Fibroblast of villous mesenchyme (primary cell): ENCODE measurements at regions not wholly inside any gene's neighbourhood (a gene's known extent, or its start where the extent isn't known, plus 50 kb on each side); places are given as distances from the start of the nearest gene placed in this dataset.

Source experiments
- DNase-seq: peaks from one replicate; pipeline ENCODE4 v3.0.0-alpha.2; 2010; ENCODE audit warnings: low read depth
- H3K4me3 ChIP-seq: 2 replicates; pipeline ENCODE4 v1.5.1; 2011; ENCODE audit warnings: low read depth, mild to moderate bottlenecking, low read length
- TF ChIP-seq, protein P1 (sequence below): IDR thresholded peaks from 2 replicates; pipeline ENCODE4 v1.5.1; 2012; ENCODE audit warnings: low read depth, mild to moderate bottlenecking, low read length; ENCODE audit not compliant: insufficient read depth

GRCh38 chr3:193935916-193936315, 200.0 kb upstream of the HES1 start:
- DNase-seq = no peak
- no peak overlapping the region for H3K4me3 ChIP-seq
- TF ChIP-seq, protein P1, sequence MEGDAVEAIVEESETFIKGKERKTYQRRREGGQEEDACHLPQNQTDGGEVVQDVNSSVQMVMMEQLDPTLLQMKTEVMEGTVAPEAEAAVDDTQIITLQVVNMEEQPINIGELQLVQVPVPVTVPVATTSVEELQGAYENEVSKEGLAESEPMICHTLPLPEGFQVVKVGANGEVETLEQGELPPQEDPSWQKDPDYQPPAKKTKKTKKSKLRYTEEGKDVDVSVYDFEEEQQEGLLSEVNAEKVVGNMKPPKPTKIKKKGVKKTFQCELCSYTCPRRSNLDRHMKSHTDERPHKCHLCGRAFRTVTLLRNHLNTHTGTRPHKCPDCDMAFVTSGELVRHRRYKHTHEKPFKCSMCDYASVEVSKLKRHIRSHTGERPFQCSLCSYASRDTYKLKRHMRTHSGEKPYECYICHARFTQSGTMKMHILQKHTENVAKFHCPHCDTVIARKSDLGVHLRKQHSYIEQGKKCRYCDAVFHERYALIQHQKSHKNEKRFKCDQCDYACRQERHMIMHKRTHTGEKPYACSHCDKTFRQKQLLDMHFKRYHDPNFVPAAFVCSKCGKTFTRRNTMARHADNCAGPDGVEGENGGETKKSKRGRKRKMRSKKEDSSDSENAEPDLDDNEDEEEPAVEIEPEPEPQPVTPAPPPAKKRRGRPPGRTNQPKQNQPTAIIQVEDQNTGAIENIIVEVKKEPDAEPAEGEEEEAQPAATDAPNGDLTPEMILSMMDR = no peak

DNA sequence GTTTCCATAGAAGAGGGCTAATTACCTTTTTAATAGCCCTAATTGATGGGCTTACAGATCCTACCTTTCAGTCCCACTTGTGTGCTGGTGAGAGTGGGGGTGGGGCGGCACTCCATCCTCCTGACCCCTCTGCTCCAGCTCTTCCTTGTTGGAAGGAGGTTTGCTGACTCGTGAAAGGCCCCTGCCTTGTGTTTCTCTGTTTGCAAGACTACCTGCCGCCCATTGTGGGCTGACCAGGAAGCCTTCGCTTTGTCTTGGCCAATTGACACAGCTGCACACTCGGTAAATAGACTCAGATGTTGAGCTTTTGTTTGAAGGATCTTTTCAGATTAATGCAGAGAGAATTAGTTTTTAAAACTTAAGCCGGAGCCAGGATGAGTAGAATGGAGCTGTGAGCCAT, 197.3 kb upstream of the HES1 start:
- DNase-seq = no peak
- TF ChIP-seq, protein P1 = no peak
- H3K4me3 ChIP-seq = no peak overlapping the region

DNA sequence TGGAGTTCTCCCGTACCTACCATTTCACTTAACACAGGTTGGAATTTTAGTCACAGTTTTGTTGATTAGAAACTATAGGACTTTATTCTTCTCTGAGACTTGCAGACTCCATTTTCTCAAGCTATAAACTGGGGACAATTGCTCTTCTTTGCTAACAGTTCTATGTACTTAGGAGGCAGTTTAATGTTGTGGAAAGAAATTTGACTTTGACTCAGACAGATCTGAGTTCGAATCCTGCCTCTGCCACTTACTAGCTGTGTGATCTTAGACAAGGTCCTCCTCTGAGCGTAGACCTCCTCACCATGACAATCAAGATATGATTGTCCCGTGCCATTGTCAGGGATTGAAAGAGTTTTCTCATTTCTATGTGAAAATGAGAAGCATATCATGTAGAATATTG, 196.4 kb upstream of the HES1 start:
- TF ChIP-seq, protein P1 = no peak
- no peak for DNase-seq
- no peak overlapping the region for H3K4me3 ChIP-seq

DNA sequence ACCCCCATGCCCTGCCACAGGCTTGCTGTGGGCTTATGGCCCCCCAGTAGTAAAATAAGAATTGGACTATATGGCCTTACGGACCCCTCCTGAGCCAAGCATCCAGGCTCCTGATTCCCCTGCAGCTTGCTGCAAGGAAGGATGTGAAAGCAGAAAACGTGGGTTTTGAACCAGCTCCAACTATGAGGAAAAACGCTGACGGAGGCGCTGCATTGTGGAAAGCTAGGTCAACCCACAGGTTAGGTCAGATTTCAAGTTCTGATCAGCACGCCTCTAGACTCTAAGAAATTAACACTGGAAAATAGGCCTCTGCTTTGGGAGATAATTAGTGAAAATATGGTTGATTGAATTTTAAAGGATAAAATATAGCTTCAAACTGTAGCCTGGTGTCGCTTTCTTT, 195.4 kb upstream of the HES1 start:
- H3K4me3 ChIP-seq = no peak overlapping the region
- no peak for DNase-seq
- TF ChIP-seq, protein P1 = no peak

GRCh38 chr3:193941486-193941885, 194.5 kb upstream of the HES1 start:
- DNase-seq = no peak
- TF ChIP-seq, protein P1 = no peak
- no peak overlapping the region for H3K4me3 ChIP-seq

- no peak overlapping the region for H3K4me3 ChIP-seq
- TF ChIP-seq, protein P1 = no peak
- no peak for DNase-seq
Measured at GRCh38 chr3:193942516-193943055, 193.4 kb upstream of the HES1 start.

GRCh38 chr3:193943200-193943599, 192.7 kb upstream of the HES1 start:
- TF ChIP-seq, protein P1 = no peak
- no peak for DNase-seq

More at GRCh38 chr3:193943200-193943599, 192.7 kb upstream of the HES1 start:
- H3K4me3 ChIP-seq = no peak overlapping the region
